GM21528 (cell line): ENCODE measurements at regions not wholly inside any gene's neighbourhood (a gene's known extent, or its start where the extent isn't known, plus 50 kb on each side); places are given as distances from the start of the nearest gene placed in this dataset.

Experiments used
- ATAC-seq: cut with Tn5 transposase; IDR thresholded peaks from one replicate; pipeline ENCODE4 v1.9.1; 2021; ENCODE audit warnings: mild to moderate bottlenecking, moderate library complexity; ENCODE audit not compliant: unreplicated experiment, low FRiP score

DNA sequence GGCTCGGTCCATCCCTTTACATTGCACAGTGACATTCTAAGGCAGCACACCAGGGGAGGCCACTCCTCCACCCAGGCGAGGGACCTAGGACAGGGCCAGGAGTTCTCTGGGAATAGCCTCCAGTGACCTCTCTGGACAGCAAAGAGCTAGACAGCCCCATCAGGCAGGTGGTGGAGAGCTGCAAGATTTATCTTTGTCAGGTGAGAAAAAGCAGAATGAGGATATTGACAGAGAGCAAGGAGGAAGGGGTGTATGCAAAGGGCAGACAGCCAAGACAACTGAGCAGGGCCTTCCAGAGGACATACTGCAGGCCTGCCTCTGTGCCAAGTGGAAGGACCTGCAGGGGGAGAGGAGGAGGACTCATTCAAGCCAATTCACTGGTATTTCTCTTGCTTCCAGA lies 112.4 kb upstream of the MAX start:
- no peak for ATAC-seq

DNA sequence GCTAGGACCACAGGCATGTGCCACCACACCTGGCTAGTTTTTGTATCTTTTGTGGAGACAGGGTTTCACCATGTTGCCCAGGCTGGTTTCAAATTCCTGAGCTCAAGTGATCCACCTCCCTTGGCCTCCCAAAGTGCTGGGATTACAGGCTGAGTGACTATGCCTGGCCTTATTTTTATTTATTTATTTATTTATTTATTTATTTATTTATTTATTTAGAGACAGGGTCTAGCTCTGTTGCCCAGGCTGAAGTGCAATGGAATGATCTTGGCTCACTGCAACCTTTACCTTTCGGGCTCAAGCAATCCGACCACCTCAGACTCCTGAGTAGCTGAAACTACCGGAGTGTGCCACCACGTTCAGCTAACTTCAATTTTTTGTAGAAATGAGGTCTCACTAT lies 117.0 kb upstream of the MAX start:
- no peak for ATAC-seq

DNA sequence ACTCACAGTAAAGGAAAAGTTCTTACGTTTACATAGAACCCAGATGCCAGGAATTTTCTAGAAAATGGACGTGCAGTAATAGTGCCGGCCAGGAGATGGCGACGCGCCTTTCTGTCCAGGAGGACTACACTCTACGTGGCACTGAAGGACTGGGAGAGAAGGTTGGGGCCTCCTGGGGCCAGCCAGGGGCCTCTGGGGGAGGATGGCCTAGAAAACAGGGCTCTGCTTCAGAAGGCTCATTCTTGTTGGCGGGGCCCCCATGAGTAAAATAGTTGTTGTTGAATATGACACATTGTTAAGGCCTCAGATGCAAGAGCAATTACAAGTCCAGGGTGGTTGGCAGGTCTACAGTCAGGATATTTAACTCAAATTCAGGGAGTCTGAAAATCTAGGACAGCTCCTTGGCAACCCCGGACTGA lies 120.1 kb upstream of the MAX start:
- ATAC-seq = no peak

DNA sequence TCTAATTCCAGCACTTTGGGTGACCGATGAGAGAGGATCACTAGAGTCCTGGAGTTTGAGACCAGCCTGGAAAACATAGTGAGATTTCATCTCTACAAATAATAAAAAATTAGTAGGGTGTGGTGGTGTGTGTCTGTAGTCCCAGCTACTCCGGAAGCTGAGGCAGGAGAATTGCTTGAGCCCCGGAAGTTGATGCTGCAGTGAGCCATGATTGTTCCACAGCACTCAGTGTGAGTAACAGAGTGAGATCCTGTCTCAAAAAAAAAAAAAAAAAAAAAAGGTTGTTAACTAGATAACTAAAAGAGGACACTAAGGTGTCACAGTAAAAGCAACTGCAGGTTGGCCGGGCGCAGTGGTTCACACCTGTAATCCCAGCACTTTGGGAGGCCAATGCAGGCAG lies 121.3 kb upstream of the MAX start:
- ATAC-seq = no peak

DNA sequence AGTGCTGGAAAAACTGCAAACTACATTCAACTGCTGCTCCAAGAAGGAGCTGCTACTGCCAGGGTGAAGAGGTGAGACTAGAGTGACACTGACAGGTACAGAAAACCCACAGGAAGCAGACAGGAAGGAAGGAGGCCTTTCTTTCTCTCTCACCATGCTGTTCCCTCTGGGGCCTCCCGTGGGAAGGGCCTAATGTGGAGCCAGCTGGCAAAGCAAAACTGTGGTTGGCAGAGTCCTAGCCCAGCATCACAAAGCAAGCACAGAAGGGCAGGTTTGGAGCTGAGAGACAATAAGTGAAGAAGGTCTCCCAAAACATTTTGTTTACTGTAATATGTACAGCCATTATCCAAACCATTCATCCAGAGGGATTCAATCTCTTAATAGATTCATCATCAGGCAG lies 122.5 kb upstream of the MAX start:
- ATAC-seq = no peak

DNA sequence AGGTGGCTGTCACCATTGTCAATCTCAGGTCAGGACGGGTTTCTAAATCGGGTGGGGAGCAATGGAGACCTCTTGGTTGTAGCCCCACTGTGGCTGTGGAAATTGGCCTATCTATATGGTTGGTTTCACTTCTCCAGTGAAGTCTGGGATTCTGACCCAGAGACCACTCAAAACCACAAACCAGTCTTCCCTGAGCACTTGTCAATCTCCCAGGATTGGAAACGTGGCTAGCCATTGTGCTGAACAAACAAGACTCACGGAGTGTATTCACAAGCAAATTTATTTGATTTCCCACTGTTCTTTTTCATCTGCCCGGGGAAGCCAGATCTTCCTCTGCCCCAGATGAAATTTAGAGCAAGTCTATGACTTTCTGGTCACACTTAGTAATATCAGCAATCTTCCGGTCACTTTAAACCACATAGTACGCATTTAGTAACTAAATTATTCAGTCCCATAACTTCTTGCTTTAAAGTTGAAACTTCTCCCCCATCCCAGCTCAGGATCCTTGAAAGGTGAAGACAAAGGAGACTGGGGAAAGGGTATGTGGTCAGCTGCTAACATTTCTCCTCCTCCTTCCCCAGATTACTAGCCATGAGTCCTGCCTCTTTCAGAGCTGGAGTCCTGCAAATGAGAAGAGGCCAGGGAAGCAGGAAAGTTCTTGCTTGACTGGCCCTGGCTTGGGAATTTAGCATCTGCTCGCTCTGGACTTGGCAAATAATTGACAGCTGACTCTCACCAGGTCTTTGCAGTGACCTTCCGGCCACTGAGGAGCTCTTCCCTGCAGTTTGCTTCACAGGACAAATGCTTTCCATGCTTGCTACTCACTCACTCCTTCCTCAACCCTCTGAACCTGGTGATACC lies 123.2 kb upstream of the MAX start:
- no peak for ATAC-seq

DNA sequence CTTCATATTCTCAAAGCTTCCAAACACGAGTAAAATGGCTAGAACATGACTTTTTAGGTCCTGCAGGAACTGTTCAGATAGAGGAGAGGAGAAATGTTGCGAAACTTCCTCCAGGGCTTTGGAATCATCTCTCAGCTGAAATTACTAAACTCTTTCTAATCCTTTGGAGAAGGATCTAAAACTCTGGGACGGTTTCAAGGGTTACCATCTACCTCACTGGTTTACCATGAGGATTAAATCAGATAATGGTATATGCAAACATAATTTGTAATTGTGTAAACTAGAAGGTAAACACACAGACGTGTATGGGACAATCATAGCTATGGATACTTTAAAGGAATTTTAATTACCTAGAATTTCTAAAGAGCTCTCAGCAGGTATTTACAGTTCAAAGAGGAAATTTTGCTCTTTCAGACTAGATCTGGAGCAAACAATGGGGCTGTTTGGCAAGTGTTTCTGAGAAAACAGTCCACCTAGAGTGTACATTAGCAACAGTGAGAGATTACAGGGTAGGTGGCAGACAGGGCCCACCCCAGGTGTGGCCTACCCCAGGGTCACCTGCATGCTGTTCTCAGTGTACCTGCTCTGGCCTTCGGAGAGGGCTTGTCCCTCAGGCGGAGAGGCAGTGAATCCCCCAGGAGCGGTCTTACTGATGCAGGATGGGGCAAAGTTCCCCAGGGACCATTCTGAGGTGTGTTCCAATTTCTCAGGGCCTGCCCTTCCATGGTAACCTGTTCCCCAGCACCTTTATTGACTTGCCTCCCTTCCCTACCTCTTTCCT lies 124.7 kb upstream of the MAX start:
- ATAC-seq = no peak

DNA sequence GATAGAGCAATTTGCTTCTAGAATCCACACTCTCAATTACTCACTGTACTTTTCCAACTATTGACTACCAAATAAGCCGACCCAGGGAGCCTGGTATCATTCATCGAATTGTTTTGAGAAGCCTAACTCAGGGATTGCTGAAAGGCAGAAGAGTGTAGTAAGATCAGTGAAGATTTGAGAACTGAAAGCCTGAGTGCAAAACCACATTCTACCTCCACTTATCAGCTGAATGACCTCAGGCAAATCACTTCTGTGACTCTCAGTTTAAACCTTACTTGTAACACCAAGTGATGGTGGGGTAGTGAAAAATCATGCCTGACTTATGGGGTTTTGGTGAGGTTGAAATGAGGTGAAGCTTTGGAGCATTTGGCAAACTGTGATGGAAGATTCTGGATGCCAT lies 126.1 kb upstream of the MAX start:
- ATAC-seq = peak; percentile 85

DNA sequence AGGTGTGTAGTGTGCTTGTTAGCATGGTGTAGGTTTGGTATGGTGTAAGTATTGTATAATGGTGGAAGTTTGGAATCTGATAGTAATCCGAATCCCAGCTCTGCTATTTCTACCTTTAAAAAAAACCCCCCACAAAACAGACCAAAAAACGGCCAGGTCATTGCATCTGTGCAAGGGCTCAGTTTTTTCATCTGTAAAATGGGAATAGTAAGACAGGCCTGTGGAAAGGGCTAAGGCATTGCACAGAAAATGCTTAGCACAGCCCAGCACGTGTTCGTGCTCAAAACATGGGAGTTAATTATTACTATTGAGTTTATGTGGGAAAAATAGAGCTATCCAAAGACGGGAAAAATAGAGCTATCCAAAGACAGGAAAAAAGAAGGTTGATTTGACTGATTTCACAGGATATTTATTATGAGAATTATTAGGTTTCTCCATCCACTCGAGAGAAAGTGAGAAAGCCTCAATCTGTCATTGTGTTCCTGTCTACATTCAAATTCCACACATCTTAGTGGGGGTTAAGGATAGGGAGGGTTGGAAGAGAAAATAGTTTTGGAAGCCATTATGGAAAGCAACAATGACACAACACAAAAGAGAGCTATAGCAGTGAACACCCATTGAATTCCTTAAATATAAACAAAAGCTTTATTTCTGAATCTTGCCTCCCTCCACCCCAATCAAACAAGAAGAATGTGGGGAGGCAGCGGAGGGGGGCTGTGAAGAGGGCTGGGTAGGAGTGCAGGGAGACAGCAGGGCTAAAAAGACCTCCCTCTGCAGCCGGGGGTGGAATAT lies 126.8 kb upstream of the MAX start:
- no peak for ATAC-seq

DNA sequence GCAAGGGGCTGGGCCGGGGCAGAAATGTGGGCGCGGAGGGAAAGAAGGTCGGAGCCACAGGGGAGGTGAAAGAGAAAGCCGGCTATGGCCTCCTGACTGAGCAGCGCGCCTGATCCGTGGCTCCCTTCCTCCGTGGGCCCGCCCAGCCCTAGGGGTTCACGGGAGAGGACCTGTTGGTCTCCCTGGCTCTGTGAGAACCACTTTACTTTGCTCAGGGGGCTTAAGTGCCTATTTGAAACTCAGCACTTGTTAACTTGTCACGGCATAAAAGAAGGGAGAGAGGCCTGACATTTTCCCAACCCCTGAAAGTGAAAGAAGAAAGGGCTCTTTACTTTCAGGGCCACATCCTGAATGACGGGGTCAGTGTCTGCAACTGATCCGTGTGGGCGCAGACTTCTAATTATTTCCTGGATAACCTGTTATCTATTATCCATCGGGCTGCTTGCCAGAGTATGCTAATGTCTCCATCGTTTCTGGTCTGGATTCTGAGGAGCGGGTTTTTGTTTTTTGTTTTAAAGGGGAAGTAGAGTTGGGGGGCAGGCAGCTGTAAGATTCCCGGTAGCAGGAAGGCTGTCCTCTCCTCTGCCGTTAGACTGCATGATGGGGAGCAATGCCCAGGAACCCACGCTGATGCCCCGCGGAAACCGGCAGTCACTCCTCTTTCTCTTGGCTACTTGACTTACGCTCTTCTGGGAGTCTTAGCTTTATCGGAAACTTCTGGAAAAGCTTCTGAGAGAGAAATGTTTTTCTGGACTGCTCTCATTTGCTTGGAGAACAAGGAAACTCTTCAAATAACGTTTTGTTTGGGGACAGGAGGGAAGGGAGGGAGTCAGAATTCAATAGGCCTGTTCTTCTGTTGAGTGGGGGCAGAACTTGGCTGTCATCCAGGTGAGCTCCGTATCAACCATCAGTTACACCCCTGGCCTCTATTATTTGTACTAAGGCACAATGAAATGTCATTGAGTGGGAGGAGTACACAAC lies 127.7 kb upstream of the MAX start:
- no peak for ATAC-seq

DNA sequence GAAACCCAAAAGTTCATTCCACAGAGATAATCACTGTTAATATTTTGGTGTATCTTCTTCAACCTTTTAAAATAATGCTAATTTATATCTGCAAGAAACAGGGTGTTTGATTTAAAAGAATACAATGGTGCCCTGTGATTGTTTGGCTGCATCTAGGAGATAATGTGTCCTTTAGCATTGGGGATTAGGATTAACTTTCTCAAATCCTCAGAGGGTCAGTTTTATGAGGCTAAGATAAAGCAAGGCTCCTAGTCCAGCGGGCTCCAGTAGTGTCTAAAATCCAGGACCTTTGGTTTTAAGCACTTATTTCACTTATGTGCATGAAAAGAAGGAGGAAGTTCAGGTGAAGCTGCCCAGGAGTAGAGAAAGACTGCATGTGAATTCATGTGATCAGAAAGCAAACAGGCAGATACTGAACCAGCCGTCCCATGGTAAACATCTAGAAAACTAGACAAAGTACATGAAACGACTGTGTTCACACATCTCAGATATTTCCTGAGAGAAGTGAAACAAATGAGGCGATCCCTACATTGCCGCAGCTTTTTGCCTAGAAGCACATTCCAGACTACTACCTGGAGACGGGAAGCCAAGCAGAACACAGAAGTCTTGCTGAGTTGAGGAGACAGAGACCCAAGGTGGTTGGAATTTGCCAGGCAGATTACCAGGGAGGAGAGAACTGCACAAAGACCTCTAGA lies 129.1 kb upstream of the MAX start:
- no peak for ATAC-seq

DNA sequence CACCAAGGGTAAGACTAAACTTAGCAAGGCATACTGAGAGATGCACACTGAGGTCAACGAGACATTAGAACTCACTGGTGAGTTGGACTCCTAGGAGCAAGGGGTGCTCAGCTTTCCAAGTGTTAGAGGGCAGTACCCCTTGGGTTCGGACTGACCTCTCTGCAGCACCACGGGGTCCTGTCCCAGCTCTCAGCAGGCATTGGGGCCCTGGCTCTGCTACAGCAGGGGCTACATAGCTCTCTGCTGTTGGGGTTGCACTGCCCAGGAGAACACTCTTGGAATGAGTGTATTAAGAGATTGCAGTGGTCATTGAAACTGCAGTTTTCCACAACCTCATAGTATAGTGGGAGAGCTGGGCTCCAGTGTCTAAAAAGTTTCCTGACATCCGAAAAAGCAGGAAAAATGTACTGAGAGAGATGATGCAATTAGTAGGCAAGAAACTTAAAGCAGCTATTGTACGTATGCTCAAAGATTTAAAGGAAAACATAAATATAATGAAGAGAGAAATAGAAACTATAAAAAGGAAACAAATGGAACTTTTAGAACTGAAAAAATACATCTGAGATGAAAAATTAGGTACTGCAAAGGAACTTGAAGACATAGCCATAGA lies 132.5 kb upstream of the MAX start:
- ATAC-seq = no peak

DNA sequence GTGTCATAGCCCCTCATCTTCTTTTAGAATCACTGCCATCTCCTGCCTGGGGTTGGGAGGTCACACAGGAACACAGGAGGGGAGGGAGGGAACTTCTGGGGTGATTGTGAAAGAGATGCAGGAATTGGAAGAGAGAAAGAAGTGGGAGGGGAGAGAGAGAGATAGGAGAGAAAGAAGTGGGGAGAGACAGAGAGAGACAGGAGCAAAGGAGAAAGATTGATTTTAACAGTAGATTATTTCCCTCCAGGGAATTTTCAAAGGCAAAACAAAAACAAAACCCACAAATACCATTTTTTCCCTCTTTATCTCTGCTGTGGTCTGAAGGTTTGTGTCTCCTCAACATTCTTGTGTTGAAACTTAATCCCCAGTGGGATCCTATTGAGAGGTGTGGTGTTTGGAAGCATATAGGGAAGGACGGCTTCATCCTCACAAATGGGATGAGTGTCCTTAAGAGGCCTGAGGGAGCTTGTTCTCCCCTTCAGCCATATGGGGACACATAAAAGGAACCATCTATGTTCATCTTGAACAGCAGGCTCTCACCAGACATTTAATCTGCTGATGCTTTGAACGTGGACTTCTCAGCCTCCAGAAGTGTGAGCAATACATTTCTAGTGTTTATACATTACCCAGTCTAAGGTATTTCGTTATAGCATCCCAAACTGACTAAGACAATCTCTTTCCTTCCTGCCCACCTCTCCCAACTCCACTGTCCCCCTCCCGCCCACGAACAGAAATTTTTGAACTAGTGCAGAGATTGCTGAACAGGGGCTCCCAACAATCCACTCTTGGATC lies 134.9 kb upstream of the MAX start:
- ATAC-seq = no peak

DNA sequence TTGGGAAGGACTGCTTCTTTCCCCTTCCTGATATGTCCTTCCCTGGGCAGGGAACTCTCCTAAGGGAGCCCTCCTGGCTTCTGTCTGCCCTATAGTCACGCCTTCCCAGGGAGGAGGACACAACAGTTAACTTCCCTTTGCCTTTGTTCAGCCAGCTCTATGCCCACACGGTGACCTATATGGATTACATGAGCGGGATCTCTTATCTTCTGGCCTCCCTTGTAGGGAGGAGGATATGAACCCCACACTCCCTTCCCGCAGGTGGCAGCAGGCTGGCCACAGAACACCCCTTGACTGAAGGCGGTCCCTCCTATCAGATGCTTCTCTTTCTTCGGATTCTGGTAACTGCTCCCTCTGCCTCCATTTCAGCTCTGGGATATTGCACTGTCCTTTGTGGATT lies 135.6 kb upstream of the MAX start:
- ATAC-seq = no peak

DNA sequence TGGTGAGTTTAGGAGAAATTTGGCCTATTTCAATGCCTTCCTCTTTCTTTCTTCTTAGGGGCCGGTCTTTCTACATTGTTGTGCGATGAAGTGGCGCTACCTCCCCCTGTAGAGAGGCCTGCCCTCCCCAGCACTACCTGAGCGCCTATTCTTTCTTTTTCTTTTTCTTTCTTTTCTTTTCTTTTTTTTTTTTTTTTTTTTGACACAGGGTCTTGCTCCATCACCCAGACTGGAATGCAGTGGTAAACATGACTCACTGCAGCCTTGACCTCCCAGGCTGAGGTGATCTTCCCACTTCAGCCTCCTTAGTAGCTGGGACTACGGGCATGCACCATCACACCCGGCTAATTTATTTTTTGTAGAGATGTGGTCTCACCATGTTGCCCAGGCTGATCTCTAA lies 136.1 kb upstream of the MAX start:
- ATAC-seq = no peak

DNA sequence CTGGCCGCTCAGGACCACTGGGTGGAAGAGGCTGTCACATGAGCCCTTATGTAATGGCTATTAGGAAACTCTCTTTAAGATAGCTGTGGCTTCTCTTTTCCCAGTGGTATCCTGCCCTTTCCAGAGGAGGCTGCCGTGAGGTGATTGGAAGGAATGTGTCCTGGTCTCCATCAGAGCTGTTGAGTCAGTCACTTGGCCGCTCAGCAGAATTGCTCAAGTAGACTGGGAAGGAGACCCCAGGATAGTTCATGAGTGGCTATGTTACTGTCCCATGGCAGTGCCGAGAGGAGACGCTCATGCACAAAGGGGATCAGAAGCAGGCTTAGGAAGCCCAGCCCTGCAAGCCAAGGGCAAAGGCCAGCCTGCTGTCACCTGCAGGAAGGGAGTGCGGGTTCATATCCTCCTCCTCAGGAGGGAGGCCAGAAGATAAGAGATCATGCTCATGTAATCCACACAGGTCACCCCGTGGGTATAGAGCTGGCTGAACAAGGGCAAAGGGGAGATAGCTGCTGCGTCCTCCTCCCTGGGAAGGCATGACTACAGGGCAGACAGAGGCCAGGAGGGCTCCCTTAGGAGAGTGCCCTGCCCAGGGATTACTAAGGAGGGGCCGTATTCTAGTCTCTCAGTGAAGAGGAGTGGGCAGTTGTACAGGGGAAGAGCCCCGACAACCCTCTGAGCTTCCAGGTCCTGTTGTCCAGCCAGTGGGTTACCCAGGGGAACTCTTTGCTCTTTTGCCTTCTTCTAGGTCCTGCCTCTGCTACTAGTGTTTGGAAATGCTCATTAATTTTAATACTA lies 137.0 kb upstream of the MAX start:
- no peak for ATAC-seq

DNA sequence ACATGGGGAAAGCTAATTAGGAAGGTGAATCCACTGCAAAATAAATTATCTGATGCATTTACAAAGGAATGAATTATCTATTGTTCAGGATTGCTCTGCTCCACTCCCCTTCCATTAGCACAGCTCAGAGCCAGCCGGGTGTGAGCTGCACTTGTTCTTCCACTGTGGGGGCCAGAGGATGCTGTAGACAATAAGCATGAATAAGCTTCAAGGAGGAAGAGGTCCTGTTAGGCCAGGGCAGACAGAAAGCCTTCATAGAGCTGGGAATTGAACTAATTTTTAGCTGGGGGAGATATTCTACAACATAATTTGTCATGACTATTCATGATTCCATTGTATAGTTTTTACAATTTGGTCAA lies 137.6 kb upstream of the MAX start:
- ATAC-seq = no peak
